Endothelial cell of umbilical vein (primary cell): ENCODE measurements at regions not wholly inside any gene's neighbourhood (a gene's known extent, or its start where the extent isn't known, plus 50 kb on each side); places are given as distances from the start of the nearest gene placed in this dataset.
"Not testable (repeated sequence)": the region's sequence is repeated elsewhere in the genome, so short reads cannot be mapped to it uniquely, and the experiment has no call there.

Source experiments
- CTCF ChIP-seq, 2 donors: IDR thresholded peaks; 1 replicate in 1 of 2; 2 replicates in 1 of 2; pipeline ENCODE4 v1.5.1; 2011; ENCODE audit warnings: low read length in 2 of 2, mild to moderate bottlenecking in 2 of 2, moderate library complexity in 2 of 2, control low read depth in 1 of 2, inconsistent platforms in 1 of 2, low read depth in 1 of 2; ENCODE audit not compliant: insufficient read depth in 1 of 2; ENCODE audit errors: extremely low read depth in 1 of 2
- EZH2 ChIP-seq: IDR thresholded peaks from 2 replicates; pipeline ENCODE4 v1.6.1; 2012; ENCODE audit warnings: borderline replicate concordance, low read depth, mild to moderate bottlenecking, moderate library complexity, low read length, inconsistent platforms; ENCODE audit not compliant: severe bottlenecking
- POLR2A ChIP-seq: IDR thresholded peaks from 2 replicates; pipeline ENCODE4 v1.6.1; 2012; ENCODE audit warnings: low read depth, mild to moderate bottlenecking, control low read depth, low read length
- POLR2AphosphoS5 ChIP-seq: IDR thresholded peaks from 2 replicates; pipeline ENCODE4 v1.6.1; 2012; ENCODE audit warnings: low read depth, mild to moderate bottlenecking, control low read depth, low read length, moderate library complexity; ENCODE audit not compliant: insufficient read depth

GRCh38 chr7:4496911-4497310, 185.2 kb upstream of the FOXK1 start:
- not testable (repeated sequence) for TF ChIP-seq POLR2AphosphoS5; CTCF (IDR thresholded peaks at IDR 0.05; ENCODE audit: extremely low read depth in 1 of 2, insufficient read depth in 1 of 2, low read depth in 1 of 2, low read length in 2 of 2); EZH2; POLR2A
